D341Med (cell line): ENCODE measurements at regions not wholly inside any gene's neighbourhood (a gene's known extent, or its start where the extent isn't known, plus 50 kb on each side); places are given as distances from the start of the nearest gene placed in this dataset.

Experiments used
- DNase-seq: peaks from one replicate; pipeline ENCODE4 v3.0.0; 2012; ENCODE audit warnings: low spot score

GRCh38 chr13:50576156-50576555 is 267.3 kb downstream of the DLEU7 start:
- DNase-seq: no peak

GRCh38 chr13:50577806-50578205 is 265.7 kb downstream of the DLEU7 start:
- DNase-seq: no peak

GRCh38 chr13:50580684-50581305 is 262.7 kb downstream of the DLEU7 start:
- DNase-seq: no peak

GRCh38 chr13:50581586-50582196 is 261.8 kb downstream of the DLEU7 start:
- no peak for DNase-seq

- no peak for DNase-seq
Observed at GRCh38 chr13:50584856-50585580, 258.5 kb downstream of the DLEU7 start.

GRCh38 chr13:50585674-50586413 is 257.6 kb downstream of the DLEU7 start:
- DNase-seq: no peak

- no peak for DNase-seq
Observed at GRCh38 chr13:50586414-50587083, 256.9 kb downstream of the DLEU7 start.

GRCh38 chr13:50587115-50587514 is 256.4 kb downstream of the DLEU7 start:
- no peak for DNase-seq

- DNase-seq: no peak
Observed at GRCh38 chr13:50587645-50588373, 255.7 kb downstream of the DLEU7 start.

GRCh38 chr13:50588491-50589130 is 254.9 kb downstream of the DLEU7 start:
- no peak for DNase-seq

- DNase-seq: no peak
Observed at GRCh38 chr13:50589139-50589538, 254.4 kb downstream of the DLEU7 start.

- DNase-seq: no peak
Observed at GRCh38 chr13:50589651-50590054, 253.8 kb downstream of the DLEU7 start.

- DNase-seq: no peak
Observed at GRCh38 chr13:50592412-50593155, 250.9 kb downstream of the DLEU7 start.

- DNase-seq: no peak
Observed at GRCh38 chr13:50593207-50593606, 250.3 kb downstream of the DLEU7 start.

- DNase-seq: no peak
Observed at GRCh38 chr13:50594276-50595051, 249.0 kb downstream of the DLEU7 start.

- no peak for DNase-seq
Observed at GRCh38 chr13:50595196-50595595, 248.3 kb downstream of the DLEU7 start.

- DNase-seq: no peak
Observed at GRCh38 chr13:50596156-50596555, 247.3 kb downstream of the DLEU7 start.

GRCh38 chr13:50596776-50597203 is 246.7 kb downstream of the DLEU7 start:
- no peak for DNase-seq

GRCh38 chr13:50598338-50598737 is 245.2 kb downstream of the DLEU7 start:
- no peak for DNase-seq
